GM23338 (cell line): ENCODE measurements at regions not wholly inside any gene's neighbourhood (a gene's known extent, or its start where the extent isn't known, plus 50 kb on each side); places are given as distances from the start of the nearest gene placed in this dataset.

Experiments
- ATAC-seq: fragments of 200-7000 bp; cut with Tn5 transposase; 3 replicates; pipeline ENCODE4 v1.9.1; 2020
- DNase-seq: peaks from one replicate; pipeline ENCODE4 v3.0.0-alpha.2; 2015; ENCODE audit warnings: low spot score
- H2AFZ ChIP-seq: fragments of 200-600 bp; sonication (generic); 2 replicates; pipeline ENCODE4 v1.8.0; 2016; ENCODE audit warnings: antibody characterized with exemption, mild to moderate bottlenecking, moderate library complexity
- H3F3A ChIP-seq: fragments of 200-600 bp; sonication (generic); replicated peaks from 2 replicates; pipeline ENCODE4 v1.8.0; 2017; ENCODE audit warnings: antibody characterized with exemption, mixed run types, low read depth
- H3K27ac ChIP-seq: fragments of 200-600 bp; sonication (generic); 2 replicates; pipeline ENCODE4 v1.6.1; 2016; ENCODE audit warnings: low read depth
- H3K27me3 ChIP-seq: fragments of 200-600 bp; sonication (generic); 2 replicates; pipeline ENCODE4 v1.8.0; 2016; ENCODE audit warnings: mild to moderate bottlenecking, mixed run types, moderate library complexity; ENCODE audit not compliant: insufficient read depth
- H3K36me3 ChIP-seq: fragments of 200-600 bp; sonication (generic); 2 replicates; pipeline ENCODE4 v1.8.0; 2016; ENCODE audit warnings: mild to moderate bottlenecking; ENCODE audit not compliant: insufficient read depth
- H3K4me1 ChIP-seq: fragments of 200-600 bp; sonication (generic); 2 replicates; pipeline ENCODE4 v1.8.0; 2016; ENCODE audit warnings: mild to moderate bottlenecking, moderate library complexity; ENCODE audit not compliant: insufficient read depth
- H3K4me2 ChIP-seq: fragments of 200-600 bp; sonication (generic); 2 replicates; pipeline ENCODE4 v1.7.1; 2017; ENCODE audit warnings: mixed run types
- H3K4me3 ChIP-seq: fragments of 200-600 bp; sonication (generic); 2 replicates; pipeline ENCODE4 v1.6.1; 2016; ENCODE audit warnings: mixed run types
- H3K79me2 ChIP-seq: fragments of 200-600 bp; sonication (generic); replicated peaks from 2 replicates; pipeline ENCODE4 v1.8.0; 2017; ENCODE audit warnings: mild to moderate bottlenecking; ENCODE audit not compliant: insufficient read depth
- H3K9me2 ChIP-seq: fragments of 200-600 bp; sonication (generic); 2 replicates; pipeline ENCODE4 v1.8.0; 2017; ENCODE audit not compliant: insufficient read depth
- H4K20me1 ChIP-seq: fragments of 200-600 bp; sonication (generic); replicated peaks from 2 replicates; pipeline ENCODE4 v1.8.0; 2017; ENCODE audit warnings: mild to moderate bottlenecking; ENCODE audit not compliant: insufficient read depth
- H3K27ac Mint-ChIP-seq: 2 replicates; pipeline ENCODE4 v1.8.0; 2020; ENCODE audit warnings: inconsistent platforms, mild to moderate bottlenecking, moderate library complexity, mixed read lengths
- H3K27me3 Mint-ChIP-seq: 3 replicates; pipeline ENCODE4 v1.8.0; 2022; ENCODE audit warnings: low read depth, mild to moderate bottlenecking, moderate library complexity, mixed read lengths, inconsistent platforms; ENCODE audit not compliant: insufficient read depth, poor library complexity
- H3K36me3 Mint-ChIP-seq: 3 replicates; pipeline ENCODE4 v1.8.0; 2021; ENCODE audit warnings: low read depth, mild to moderate bottlenecking, inconsistent platforms, moderate library complexity, mixed read lengths
- H3K4me1 Mint-ChIP-seq: 3 replicates; pipeline ENCODE4 v1.8.0; 2020; ENCODE audit warnings: mild to moderate bottlenecking, inconsistent platforms, mixed read lengths
- H3K4me3 Mint-ChIP-seq: 3 replicates; pipeline ENCODE4 v1.8.0; 2021; ENCODE audit warnings: moderate library complexity, mild to moderate bottlenecking, inconsistent platforms, mixed read lengths
- H3K9me3 Mint-ChIP-seq: 3 replicates; pipeline ENCODE4 v1.8.0; 2020; ENCODE audit warnings: moderate library complexity, mild to moderate bottlenecking, inconsistent platforms, mixed read lengths
- ETS1 ChIP-seq: IDR thresholded peaks from 2 replicates; pipeline ENCODE4 v1.6.1; 2016; ENCODE audit warnings: antibody characterized with exemption
- EZH2phosphoT487 ChIP-seq: fragments of 200-600 bp; sonication (generic); IDR thresholded peaks from one replicate; pipeline ENCODE4 v1.8.1; 2018; ENCODE audit warnings: antibody characterized with exemption; ENCODE audit not compliant: unreplicated experiment
- NANOG ChIP-seq: IDR thresholded peaks from 2 replicates; pipeline ENCODE4 v1.6.1; 2016; ENCODE audit warnings: antibody characterized with exemption, borderline replicate concordance
- ZNF331 ChIP-seq: fragments of 250-450 bp; sonication (Bioruptor Pico); IDR thresholded peaks from 2 replicates; pipeline ENCODE4 v1.5.0; 2020; ENCODE audit warnings: low read depth, mild to moderate bottlenecking, moderate library complexity
- TF ChIP-seq, protein P1 (sequence below): IDR thresholded peaks from one replicate; pipeline ENCODE4 v1.6.1; 2018; ENCODE audit warnings: antibody characterized with exemption; ENCODE audit not compliant: unreplicated experiment

GRCh38 chr4:8765084-8765483, 106.6 kb downstream of the HMX1 start:
- no peak overlapping the region for H3K27ac Mint-ChIP-seq

GRCh38 chr4:8763966-8764901, 107.4 kb downstream of the HMX1 start:
- no peaks in the 10 kb centered on the region for H3K9me3 Mint-ChIP-seq
- peaks cover 17% of the 10 kb centered on the region for H3K27me3 Mint-ChIP-seq
- no peak for DNase-seq
- H3K27me3 ChIP-seq: no peaks in the 10 kb centered on the region
- H3K4me3 ChIP-seq: no peak overlapping the region
- 0 out of 3 replicates have a peak, but pooled peaks cover 2% of the 10 kb centered on the region for H3K4me1 Mint-ChIP-seq
- TF ChIP-seq, protein P1, sequence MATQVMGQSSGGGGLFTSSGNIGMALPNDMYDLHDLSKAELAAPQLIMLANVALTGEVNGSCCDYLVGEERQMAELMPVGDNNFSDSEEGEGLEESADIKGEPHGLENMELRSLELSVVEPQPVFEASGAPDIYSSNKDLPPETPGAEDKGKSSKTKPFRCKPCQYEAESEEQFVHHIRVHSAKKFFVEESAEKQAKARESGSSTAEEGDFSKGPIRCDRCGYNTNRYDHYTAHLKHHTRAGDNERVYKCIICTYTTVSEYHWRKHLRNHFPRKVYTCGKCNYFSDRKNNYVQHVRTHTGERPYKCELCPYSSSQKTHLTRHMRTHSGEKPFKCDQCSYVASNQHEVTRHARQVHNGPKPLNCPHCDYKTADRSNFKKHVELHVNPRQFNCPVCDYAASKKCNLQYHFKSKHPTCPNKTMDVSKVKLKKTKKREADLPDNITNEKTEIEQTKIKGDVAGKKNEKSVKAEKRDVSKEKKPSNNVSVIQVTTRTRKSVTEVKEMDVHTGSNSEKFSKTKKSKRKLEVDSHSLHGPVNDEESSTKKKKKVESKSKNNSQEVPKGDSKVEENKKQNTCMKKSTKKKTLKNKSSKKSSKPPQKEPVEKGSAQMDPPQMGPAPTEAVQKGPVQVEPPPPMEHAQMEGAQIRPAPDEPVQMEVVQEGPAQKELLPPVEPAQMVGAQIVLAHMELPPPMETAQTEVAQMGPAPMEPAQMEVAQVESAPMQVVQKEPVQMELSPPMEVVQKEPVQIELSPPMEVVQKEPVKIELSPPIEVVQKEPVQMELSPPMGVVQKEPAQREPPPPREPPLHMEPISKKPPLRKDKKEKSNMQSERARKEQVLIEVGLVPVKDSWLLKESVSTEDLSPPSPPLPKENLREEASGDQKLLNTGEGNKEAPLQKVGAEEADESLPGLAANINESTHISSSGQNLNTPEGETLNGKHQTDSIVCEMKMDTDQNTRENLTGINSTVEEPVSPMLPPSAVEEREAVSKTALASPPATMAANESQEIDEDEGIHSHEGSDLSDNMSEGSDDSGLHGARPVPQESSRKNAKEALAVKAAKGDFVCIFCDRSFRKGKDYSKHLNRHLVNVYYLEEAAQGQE: no peak
- TF ChIP-seq NANOG: no peak
- TF ChIP-seq ZNF331 (CRISPR knock-in tag): no peak
- no peak for TF ChIP-seq ETS1
- no peak for ATAC-seq
- H3K79me2 ChIP-seq: no peaks in the 10 kb centered on the region
- no peak overlapping the region for H3K27ac ChIP-seq
- H3K4me3 Mint-ChIP-seq: no peak overlapping the region
- no peaks in the 10 kb centered on the region for H3K36me3 ChIP-seq
- no peaks in the 10 kb centered on the region for H3F3A ChIP-seq
- H3K36me3 Mint-ChIP-seq: no peaks in the 10 kb centered on the region
- H3K4me2 ChIP-seq: no peak overlapping the region
- H3K4me1 ChIP-seq: no peaks in the 10 kb centered on the region
- H4K20me1 ChIP-seq: no peaks in the 10 kb centered on the region
- no peak overlapping the region for H3K27ac Mint-ChIP-seq
- H3K9me2 ChIP-seq: no peaks in the 10 kb centered on the region
- H2AFZ ChIP-seq: no peak overlapping the region

More at GRCh38 chr4:8765084-8765483, 106.6 kb downstream of the HMX1 start:
- H3K4me2 ChIP-seq: no peak overlapping the region
- no peak for ATAC-seq
- no peaks in the 10 kb centered on the region for H3K79me2 ChIP-seq
- H3K27me3 ChIP-seq: no peaks in the 10 kb centered on the region
- Mint-ChIP-seq H3K27me3 (peaks cover 22% of the 10 kb centered on the region), H3K36me3 (no peaks in the 10 kb centered on the region), H3K4me3 (no peak overlapping the region), H3K4me1 (peaks cover 2% of the 10 kb centered on the region; the same call in 1 of the 3 replicates), H3K9me3 (no peaks in the 10 kb centered on the region)
- H3K4me1 ChIP-seq: no peaks in the 10 kb centered on the region
- no peak for DNase-seq
- no peaks in the 10 kb centered on the region for H4K20me1 ChIP-seq
- H3K9me2 ChIP-seq: no peaks in the 10 kb centered on the region
- no peak overlapping the region for H2AFZ ChIP-seq
- no peaks in the 10 kb centered on the region for H3F3A ChIP-seq
- no peak overlapping the region for H3K4me3 ChIP-seq
- TF ChIP-seq EZH2phosphoT487: no peak
- H3K27ac ChIP-seq: no peak overlapping the region
- no peaks in the 10 kb centered on the region for H3K36me3 ChIP-seq
